ENCODE measurements at regions not wholly inside any gene's neighbourhood (a gene's known extent, or its start where the extent isn't known, plus 50 kb on each side); places are given as distances from the start of the nearest gene placed in this dataset.

GRCh38 chr13:22256111-22256639 lies 585.3 kb downstream of the FGF9 start:
- no peak overlapping the region for H3K4me2 ChIP-seq
- TF ChIP-seq PBX3 (IDR thresholded peaks at IDR 0.05) (no peak), CTCF (IDR thresholded peaks at IDR 0.05) (peak; percentile 23; the same call in 1 of the 2 replicates)
- ChIA-PET CTCF (interaction anchor here (0.6 to 1.2 kb wide), 2 partner anchors 19 to 56 kb away, joined by 4 read pairs; no protein-coding TSS in a partner anchor), POLR2A (no interaction called here)
- no peaks in the 10 kb centered on the region for H4K20me1 ChIP-seq (ENCODE audit: insufficient read depth)
- no peak overlapping the region for H3K9ac ChIP-seq
- 30% methylated on average over 2 of the region's 2 CpGs for WGBS (ENCODE audit: low lambda C conversion rate)
- H3K9me3 ChIP-seq, result no peaks in the 10 kb centered on the region
- H3K9me2 ChIP-seq, result no peaks in the 10 kb centered on the region
- H3K79me2 ChIP-seq (ENCODE audit: insufficient read depth), result no peaks in the 10 kb centered on the region
- H3K27ac ChIP-seq (ENCODE audit: low read depth in 2 of 2, low read length in 1 of 2), result no peak overlapping the region
- no peaks in the 10 kb centered on the region for H3K4me1 ChIP-seq (ENCODE audit: control insufficient read depth in 1 of 2, insufficient read depth in 2 of 2, low read depth in 1 of 2, low read length in 1 of 2)
- H3K27me3 ChIP-seq (ENCODE audit: insufficient read depth), result no peaks in the 10 kb centered on the region; the same call in 1 of the 2 replicates
- no peak overlapping the region for H2AFZ ChIP-seq (ENCODE audit: low read depth)
- H3K4me3 ChIP-seq (ENCODE audit: low read depth in 2 of 2, low read length in 1 of 2), result no peak overlapping the region; a peak in 1 of 4 replicates
- DNase-seq, result no peak
- H3K36me3 ChIP-seq (replicated peaks in 1 of 2; ENCODE audit: control insufficient read depth in 1 of 2, insufficient read depth in 2 of 2, low read length in 1 of 2), result no peaks in the 10 kb centered on the region
- H3F3A ChIP-seq (replicated peaks; ENCODE audit: insufficient read depth), result no peaks in the 10 kb centered on the region

- POLR2A ChIA-PET, result no interaction called here
- no peak overlapping the region for H3K9ac ChIP-seq
- no peak for DNase-seq
Observed at GRCh38 chr13:22262001-22262885, 591.4 kb downstream of the FGF9 start.

GRCh38 chr13:22263185-22263584 lies 592.3 kb downstream of the FGF9 start:
- no peaks in the 10 kb centered on the region for H3F3A ChIP-seq (replicated peaks; ENCODE audit: insufficient read depth)
- H2AFZ ChIP-seq (ENCODE audit: low read depth), result no peak overlapping the region
- H3K27me3 ChIP-seq (ENCODE audit: insufficient read depth), result no peaks in the 10 kb centered on the region
- H3K4me1 ChIP-seq (ENCODE audit: control insufficient read depth in 1 of 2, insufficient read depth in 2 of 2, low read depth in 1 of 2, low read length in 1 of 2), result no peaks in the 10 kb centered on the region
- CTCF ChIA-PET, result interaction anchor here (0.8 to 1.5 kb wide), 2 partner anchors 9 to 547 kb away, joined by 3 to 4 read pairs; no protein-coding TSS in a partner anchor
- no peaks in the 10 kb centered on the region for H3K9me3 ChIP-seq
- no peak for DNase-seq
- WGBS (ENCODE audit: low lambda C conversion rate), result 1% methylated on average over 2 of the region's 2 CpGs
- H3K27ac ChIP-seq (ENCODE audit: low read depth in 2 of 2, low read length in 1 of 2), result no peak overlapping the region
- no peak overlapping the region for H3K9ac ChIP-seq
- no peaks in the 10 kb centered on the region for H4K20me1 ChIP-seq (ENCODE audit: insufficient read depth)
- no peaks in the 10 kb centered on the region for H3K9me2 ChIP-seq
- no peaks in the 10 kb centered on the region for H3K79me2 ChIP-seq (ENCODE audit: insufficient read depth)
- no peak for TF ChIP-seq GATA2 (CRISPR knock-in tag; IDR thresholded peaks at IDR 0.05)
- TF ChIP-seq ELF1 (IDR thresholded peaks at IDR 0.05), result no peak
- TF ChIP-seq FOXJ3 (CRISPR knock-in tag; IDR thresholded peaks at IDR 0.05), result no peak
- no peak for TF ChIP-seq CTCF (IDR thresholded peaks at IDR 0.05)
- TF ChIP-seq MEF2A (IDR thresholded peaks at IDR 0.05; ENCODE audit: borderline replicate concordance, low read depth), result no peak
- POLR2A ChIA-PET, result no interaction called here
- no peaks in the 10 kb centered on the region for H3K36me3 ChIP-seq (replicated peaks in 1 of 2; ENCODE audit: control insufficient read depth in 1 of 2, insufficient read depth in 2 of 2, low read length in 1 of 2)
- H3K4me3 ChIP-seq (ENCODE audit: low read depth in 2 of 2, low read length in 1 of 2), result no peak overlapping the region
- H3K4me2 ChIP-seq, result no peak overlapping the region

More at GRCh38 chr13:22262001-22262885, 591.4 kb downstream of the FGF9 start:
- Histone ChIP-seq H3K4me1 (ENCODE audit: control insufficient read depth in 1 of 2, insufficient read depth in 2 of 2, low read depth in 1 of 2, low read length in 1 of 2) (no peaks in the 10 kb centered on the region), H3K4me2 (no peak overlapping the region), H3K36me3 (replicated peaks in 1 of 2; ENCODE audit: control insufficient read depth in 1 of 2, insufficient read depth in 2 of 2, low read length in 1 of 2) (no peaks in the 10 kb centered on the region), H3K4me3 (ENCODE audit: low read depth in 2 of 2, low read length in 1 of 2) (no peak overlapping the region), H3F3A (replicated peaks; ENCODE audit: insufficient read depth) (no peaks in the 10 kb centered on the region), H4K20me1 (ENCODE audit: insufficient read depth) (no peaks in the 10 kb centered on the region), H3K9me3 (no peaks in the 10 kb centered on the region), H2AFZ (ENCODE audit: low read depth) (no peak overlapping the region), H3K27ac (ENCODE audit: low read depth in 2 of 2, low read length in 1 of 2) (no peak overlapping the region), H3K79me2 (ENCODE audit: insufficient read depth) (no peaks in the 10 kb centered on the region), H3K9me2 (no peaks in the 10 kb centered on the region), H3K27me3 (ENCODE audit: insufficient read depth) (no peaks in the 10 kb centered on the region)
- no peak for TF ChIP-seq SMC3 (IDR thresholded peaks at IDR 0.05; ENCODE audit: low read depth, low read length)
- TF ChIP-seq GATA2 (CRISPR knock-in tag; IDR thresholded peaks at IDR 0.05), result no peak
- no peak for TF ChIP-seq TEAD4 (IDR thresholded peaks at IDR 0.05; ENCODE audit: borderline replicate concordance, insufficient read depth)
- CTCF ChIA-PET, result interaction anchor here (1.5 kb wide), 1 partner anchor 10 kb away, joined by 4 read pairs; no protein-coding TSS in a partner anchor
- WGBS (ENCODE audit: low lambda C conversion rate), result 2% methylated on average over 6 of the region's 6 CpGs

Measured in SK-N-SH (cell line).